Small intestine (tissue), 7 donors: ENCODE measurements at regions not wholly inside any gene's neighbourhood (a gene's known extent, or its start where the extent isn't known, plus 50 kb on each side); places are given as distances from the start of the nearest gene placed in this dataset.

Experiments used
- DNase-seq, 2 donors: peaks; one replicate each; pipeline versions ENCODE4 v3.0.0 to v3.0.0-alpha.2; 2013
- FAIRE-seq: peaks from 2 replicates; lab custom pipeline; 2012; peaks lifted over from hg19 to GRCh38; lab: Jason Lieb, UNC
- H3K27ac ChIP-seq, 3 donors: one replicate each; pipeline ENCODE4 v1.5.1; 2013; ENCODE audit warnings: low read length in 2 of 3, mild to moderate bottlenecking in 2 of 3, control low read depth in 1 of 3, inconsistent platforms in 1 of 3, low read depth in 1 of 3, moderate library complexity in 1 of 3
- H3K27me3 ChIP-seq, 3 donors: one replicate each; pipeline ENCODE4 v1.6.1; 2013; ENCODE audit warnings: low read length in 3 of 3, inconsistent platforms in 1 of 3; ENCODE audit not compliant: control insufficient read depth in 3 of 3, insufficient read depth in 3 of 3
- H3K36me3 ChIP-seq, 3 donors: one replicate each; pipeline ENCODE4 v1.6.1; 2013; ENCODE audit warnings: low read length in 3 of 3, inconsistent platforms in 1 of 3, low read depth in 1 of 3, mild to moderate bottlenecking in 1 of 3, moderate library complexity in 1 of 3; ENCODE audit not compliant: control insufficient read depth in 3 of 3, insufficient read depth in 2 of 3
- H3K4me1 ChIP-seq, 3 donors: one replicate each; pipeline ENCODE4 v1.6.1; 2013; ENCODE audit warnings: low read length in 2 of 3, inconsistent platforms in 1 of 3, low read depth in 1 of 3, mild to moderate bottlenecking in 1 of 3, moderate library complexity in 1 of 3; ENCODE audit not compliant: control insufficient read depth in 3 of 3, insufficient read depth in 2 of 3
- H3K4me3 ChIP-seq, 3 donors: one replicate each; pipeline ENCODE4 v1.5.1; 2013; ENCODE audit warnings: low read length in 3 of 3, control low read depth in 1 of 3, inconsistent platforms in 1 of 3, low read depth in 1 of 3, mild to moderate bottlenecking in 1 of 3, moderate library complexity in 1 of 3
- H3K9me3 ChIP-seq, 2 donors: one replicate each; pipeline ENCODE4 v1.6.1; 2013; ENCODE audit warnings: low read depth in 1 of 2, low read length in 1 of 2; ENCODE audit not compliant: control insufficient read depth in 2 of 2, insufficient read depth in 1 of 2
- WGBS, 3 donors: extraction: QIAGEN DNeasy Blood & Tissue Kit; methylation state at CpG; one replicate each; pipeline ENCODE4 v1.1.7; 2013; 5-methylcytosine and 5-hydroxymethylcytosine counted together
- donor health status: healthy with polysubstance abuse.
- donor health status: control.
- donor health status: control.
- donor health status: Bipolar disorder and iron deficiency.
- donor health status: healthy.

DNA sequence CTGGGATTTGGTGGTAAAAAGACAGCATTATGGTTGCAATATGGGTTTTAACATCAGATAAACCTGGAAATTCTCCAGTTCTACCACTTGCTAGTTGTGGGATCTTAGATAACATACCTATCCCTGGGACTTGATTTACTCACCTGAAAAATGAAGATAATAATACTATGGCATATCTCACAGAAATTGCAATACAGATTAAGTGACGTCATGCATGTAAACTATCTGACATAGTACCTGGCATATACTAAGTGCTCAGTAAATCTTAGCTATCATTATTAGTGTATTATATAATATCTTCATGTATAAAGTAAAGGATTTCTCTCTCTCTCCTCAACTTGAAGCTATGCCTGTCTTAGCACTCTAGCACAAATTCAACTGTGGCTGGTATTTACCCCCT is 192.5 kb downstream of the PCDH19 start:
- Histone ChIP-seq H3K4me1 (no peaks in the 10 kb centered on the region), H3K27ac (no peak overlapping the region), H3K9me3 (no peaks in the 10 kb centered on the region), H3K27me3 (no peaks in the 10 kb centered on the region), H3K36me3 (no peaks in the 10 kb centered on the region), H3K4me3 (no peak overlapping the region)
- no peak for DNase-seq
- WGBS, 3 donors, result 68 to 89% (median 84%) methylated on average over 1 of the region's 1 CpG
- FAIRE-seq, result no peak

GRCh38 chrX:100216083-100216482 is 194.0 kb downstream of the PCDH19 start:
- no peaks in the 10 kb centered on the region for H3K36me3 ChIP-seq
- H3K9me3 ChIP-seq, result no peaks in the 10 kb centered on the region
- no peak overlapping the region for H3K27ac ChIP-seq
- H3K27me3 ChIP-seq, result no peaks in the 10 kb centered on the region
- H3K4me1 ChIP-seq, result no peaks in the 10 kb centered on the region
- DNase-seq, result no peak
- WGBS, 3 donors, result 74 to 83% (median 79%) methylated on average over 4 of the region's 4 CpGs
- no peak overlapping the region for H3K4me3 ChIP-seq
- no peak for FAIRE-seq

DNA sequence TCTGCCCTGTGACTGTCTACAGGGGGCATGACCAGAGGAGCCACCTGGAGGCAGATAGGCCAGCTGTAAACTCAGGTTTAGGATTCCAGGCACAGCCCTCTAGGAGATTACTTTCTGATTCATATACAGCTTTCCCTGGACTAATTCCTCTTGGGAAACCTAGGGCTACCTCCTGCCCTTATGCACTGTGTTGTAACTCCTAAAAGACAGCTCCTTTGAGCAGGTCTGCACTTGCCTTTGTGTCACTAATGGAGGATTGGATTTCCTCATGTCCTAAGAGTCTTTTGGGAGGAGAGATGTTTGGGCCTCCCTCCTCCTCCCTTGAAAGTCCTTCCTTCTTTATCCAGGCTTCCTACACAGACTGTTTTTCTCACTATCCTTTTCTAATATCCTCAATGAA is 202.0 kb downstream of the PCDH19 start:
- Histone ChIP-seq H3K27ac (no peak overlapping the region), H3K36me3 (no peaks in the 10 kb centered on the region), H3K4me1 (no peaks in the 10 kb centered on the region), H3K27me3 (no peaks in the 10 kb centered on the region), H3K4me3 (no peak overlapping the region), H3K9me3 (no peaks in the 10 kb centered on the region)
- FAIRE-seq (no peak), DNase-seq (no peak)

GRCh38 chrX:100207331-100208024 is 202.6 kb downstream of the PCDH19 start:
- WGBS, 3 donors, result 33 to 45% (median 43%) methylated on average over 5 of the region's 5 CpGs
- H3K4me1 ChIP-seq, result no peaks in the 10 kb centered on the region
- no peak for FAIRE-seq

DNA sequence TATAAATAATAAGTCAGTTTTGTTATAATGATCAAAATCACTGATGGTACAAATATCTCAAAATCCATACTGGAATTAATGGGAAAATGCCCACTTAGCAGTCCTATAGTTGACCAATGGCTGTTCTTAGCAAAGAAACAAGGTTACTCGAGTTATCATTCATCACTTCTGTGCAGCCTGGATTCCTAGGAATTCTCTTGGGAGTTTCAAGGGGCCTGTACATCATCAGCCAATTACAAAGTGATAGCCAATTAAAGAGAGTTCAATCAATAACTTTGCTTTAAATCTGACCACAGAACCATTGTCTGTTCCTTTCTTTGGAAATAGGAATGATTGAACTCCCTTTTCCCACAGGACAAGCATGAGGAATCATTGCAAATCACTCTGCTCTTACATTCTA is 205.5 kb downstream of the PCDH19 start:
- no peaks in the 10 kb centered on the region for H3K36me3 ChIP-seq
- no peak overlapping the region for H3K4me3 ChIP-seq
- no peaks in the 10 kb centered on the region for H3K4me1 ChIP-seq
- H3K27ac ChIP-seq, result no peak overlapping the region
- H3K27me3 ChIP-seq, result no peaks in the 10 kb centered on the region
- FAIRE-seq (no peak), DNase-seq (no peak)
- 35 to 72% (median 48%) methylated on average over 1 of the region's 1 CpG for WGBS, 3 donors
- H3K9me3 ChIP-seq, result no peaks in the 10 kb centered on the region

More at GRCh38 chrX:100207331-100208024, 202.6 kb downstream of the PCDH19 start:
- H3K27ac ChIP-seq, result no peak overlapping the region
- H3K27me3 ChIP-seq, result no peaks in the 10 kb centered on the region
- DNase-seq, result peak in 1 of 2 donors; percentile 6
- no peak overlapping the region for H3K4me3 ChIP-seq
- no peaks in the 10 kb centered on the region for H3K36me3 ChIP-seq
- H3K9me3 ChIP-seq, result no peaks in the 10 kb centered on the region

DNA sequence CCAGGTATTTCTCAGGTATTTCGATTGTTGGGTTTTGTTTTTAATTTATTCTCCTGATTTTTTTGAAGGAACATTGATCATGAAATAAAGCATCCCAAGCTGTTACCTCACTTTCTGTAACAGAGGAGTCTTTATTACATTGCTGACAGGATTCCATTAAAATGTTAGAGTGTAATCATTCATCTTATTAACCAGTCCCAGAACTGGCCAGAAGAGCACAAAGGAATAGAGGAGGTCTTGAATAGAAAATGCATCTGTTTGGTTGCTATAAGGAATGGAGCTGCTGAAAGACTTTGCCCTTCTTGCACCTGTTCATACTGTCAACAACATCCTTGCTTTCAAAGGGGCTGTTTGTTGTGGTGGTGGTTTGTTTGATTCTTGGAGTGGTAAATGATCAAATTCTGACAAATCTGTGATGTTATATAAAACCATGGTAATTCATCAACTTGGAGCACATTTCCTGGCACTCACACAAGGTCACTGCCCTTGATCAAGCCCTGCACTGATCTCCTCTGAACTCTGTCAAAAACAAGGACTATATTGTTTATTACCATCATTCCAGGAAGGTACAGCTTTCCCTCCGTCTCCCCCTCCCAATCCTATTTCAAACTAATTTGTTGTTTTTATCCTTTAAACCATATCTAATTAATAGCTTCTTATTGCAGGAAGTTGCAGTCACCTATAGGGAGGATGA is 215.8 kb downstream of the PCDH19 start:
- FAIRE-seq, result no peak
- Histone ChIP-seq H3K27ac (no peak overlapping the region), H3K4me1 (no peaks in the 10 kb centered on the region), H3K4me3 (no peak overlapping the region), H3K36me3 (no peaks in the 10 kb centered on the region), H3K27me3 (no peaks in the 10 kb centered on the region), H3K9me3 (no peaks in the 10 kb centered on the region)
- 12 to 46% (median 20%) methylated on average over 2 of the region's 2 CpGs for WGBS, 3 donors
- DNase-seq, result no peak
